ENCODE measurements at regions not wholly inside any gene's neighbourhood (a gene's known extent, or its start where the extent isn't known, plus 50 kb on each side); places are given as distances from the start of the nearest gene placed in this dataset.
A peak's percentile ranks its signal among the peaks of the same experiment; 100 is the strongest.

DNA sequence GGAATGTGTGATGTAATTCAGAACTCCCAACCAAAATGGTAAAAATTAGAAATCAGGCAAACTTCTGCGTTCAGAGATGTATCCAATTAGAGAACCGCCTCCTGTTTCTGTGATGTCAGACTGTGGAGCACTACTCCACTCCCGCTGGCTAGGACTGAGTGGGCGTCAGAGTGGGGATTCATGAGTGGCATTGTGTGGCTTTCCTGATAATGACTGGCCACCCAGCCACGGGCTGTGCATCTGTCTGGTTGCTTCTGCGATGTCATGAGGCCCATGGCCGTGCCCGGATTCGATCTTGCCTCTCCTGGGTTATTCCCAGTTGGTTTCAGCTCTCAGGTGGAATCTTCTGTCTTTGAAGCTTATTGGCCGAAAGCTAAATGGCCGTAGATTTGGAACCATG lies 87.1 kb upstream of the KCNA1 start:
- in situ Hi-C loops (cut with HindIII; ENCODE audit: low sequenced_read_pairs): no loop called here
- DNase-seq (ENCODE audit: low read depth): no peak
- no peak overlapping the region for H3K4me3 ChIP-seq (ENCODE audit: low read depth, low read length)
- TF ChIP-seq, protein P1, sequence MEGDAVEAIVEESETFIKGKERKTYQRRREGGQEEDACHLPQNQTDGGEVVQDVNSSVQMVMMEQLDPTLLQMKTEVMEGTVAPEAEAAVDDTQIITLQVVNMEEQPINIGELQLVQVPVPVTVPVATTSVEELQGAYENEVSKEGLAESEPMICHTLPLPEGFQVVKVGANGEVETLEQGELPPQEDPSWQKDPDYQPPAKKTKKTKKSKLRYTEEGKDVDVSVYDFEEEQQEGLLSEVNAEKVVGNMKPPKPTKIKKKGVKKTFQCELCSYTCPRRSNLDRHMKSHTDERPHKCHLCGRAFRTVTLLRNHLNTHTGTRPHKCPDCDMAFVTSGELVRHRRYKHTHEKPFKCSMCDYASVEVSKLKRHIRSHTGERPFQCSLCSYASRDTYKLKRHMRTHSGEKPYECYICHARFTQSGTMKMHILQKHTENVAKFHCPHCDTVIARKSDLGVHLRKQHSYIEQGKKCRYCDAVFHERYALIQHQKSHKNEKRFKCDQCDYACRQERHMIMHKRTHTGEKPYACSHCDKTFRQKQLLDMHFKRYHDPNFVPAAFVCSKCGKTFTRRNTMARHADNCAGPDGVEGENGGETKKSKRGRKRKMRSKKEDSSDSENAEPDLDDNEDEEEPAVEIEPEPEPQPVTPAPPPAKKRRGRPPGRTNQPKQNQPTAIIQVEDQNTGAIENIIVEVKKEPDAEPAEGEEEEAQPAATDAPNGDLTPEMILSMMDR (IDR thresholded peaks at IDR 0.05; ENCODE audit: low read depth, low read length, missing control alignments): no peak

DNA sequence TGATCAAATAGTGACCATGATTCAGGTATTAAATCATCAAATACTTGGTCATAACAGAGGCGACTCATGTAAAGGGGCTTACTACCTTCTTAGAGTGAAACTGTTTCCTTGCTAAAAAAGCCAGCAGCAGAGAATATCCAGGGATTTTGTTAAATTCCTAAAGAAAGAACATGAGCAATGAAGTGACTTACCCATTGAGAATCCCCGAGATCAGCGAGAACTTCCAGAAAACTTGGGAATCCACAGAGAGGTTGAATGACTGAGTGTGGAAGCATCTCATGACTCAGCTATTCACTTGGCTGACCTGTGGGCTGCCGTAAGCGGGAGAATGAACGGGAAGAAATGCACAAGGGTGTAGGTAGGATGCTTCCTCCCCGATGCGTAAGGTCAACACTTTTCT lies 85.3 kb upstream of the KCNA1 start:
- DNase-seq (ENCODE audit: low read depth): peak; percentile 45
- TF ChIP-seq, protein P1 (IDR thresholded peaks at IDR 0.05; ENCODE audit: low read depth, low read length, missing control alignments): no peak

DNA sequence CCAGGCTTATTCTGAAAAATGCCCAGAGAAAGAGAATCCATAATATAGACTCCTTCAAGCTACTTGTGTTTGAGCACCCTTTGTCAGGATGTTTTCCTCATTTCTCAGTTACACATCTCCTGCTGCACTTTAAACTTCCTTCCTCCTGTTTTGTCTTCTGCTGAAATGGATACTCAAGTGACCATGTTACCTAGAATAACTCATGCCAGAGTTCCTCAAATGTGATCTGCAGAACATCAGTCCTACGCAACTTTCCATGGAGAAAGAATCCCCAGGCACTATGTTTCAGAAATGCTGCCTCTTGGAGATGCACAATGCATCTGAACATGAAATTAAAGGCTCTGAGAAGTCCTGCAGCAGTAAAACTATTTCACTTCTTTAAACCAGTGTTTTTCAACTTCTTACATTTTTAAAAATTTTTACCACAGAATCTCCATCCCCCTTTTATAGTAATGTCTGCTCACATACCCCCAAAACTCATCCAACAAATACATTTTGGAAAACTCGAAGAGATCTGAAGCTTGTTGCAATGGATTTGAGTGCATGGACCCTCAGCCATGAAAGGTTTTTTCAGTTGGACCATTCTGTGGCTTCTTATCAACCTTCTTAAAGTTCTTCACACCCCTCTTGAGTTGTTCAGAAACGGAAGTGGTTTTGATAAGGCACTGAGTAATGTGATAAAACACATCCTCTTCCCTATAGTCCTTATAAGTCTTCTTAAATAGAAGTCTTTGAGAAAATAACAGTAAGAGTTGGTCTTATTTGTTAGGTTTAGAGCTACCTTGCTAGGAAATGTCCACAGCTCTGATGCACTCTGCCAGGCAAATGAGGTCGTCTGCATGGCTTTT lies 84.5 kb upstream of the KCNA1 start:
- in situ Hi-C loops (cut with HindIII; ENCODE audit: low sequenced_read_pairs): no loop called here
- no peak overlapping the region for H3K4me3 ChIP-seq (ENCODE audit: low read depth, low read length)
- TF ChIP-seq, protein P1 (IDR thresholded peaks at IDR 0.05; ENCODE audit: low read depth, low read length, missing control alignments): no peak
- no peak for DNase-seq (ENCODE audit: low read depth)

More for the DNA sequence above, 85.3 kb upstream of the KCNA1 start:
- in situ Hi-C loops (cut with HindIII; ENCODE audit: low sequenced_read_pairs): no loop called here
- no peak overlapping the region for H3K4me3 ChIP-seq (ENCODE audit: low read depth, low read length)

DNA sequence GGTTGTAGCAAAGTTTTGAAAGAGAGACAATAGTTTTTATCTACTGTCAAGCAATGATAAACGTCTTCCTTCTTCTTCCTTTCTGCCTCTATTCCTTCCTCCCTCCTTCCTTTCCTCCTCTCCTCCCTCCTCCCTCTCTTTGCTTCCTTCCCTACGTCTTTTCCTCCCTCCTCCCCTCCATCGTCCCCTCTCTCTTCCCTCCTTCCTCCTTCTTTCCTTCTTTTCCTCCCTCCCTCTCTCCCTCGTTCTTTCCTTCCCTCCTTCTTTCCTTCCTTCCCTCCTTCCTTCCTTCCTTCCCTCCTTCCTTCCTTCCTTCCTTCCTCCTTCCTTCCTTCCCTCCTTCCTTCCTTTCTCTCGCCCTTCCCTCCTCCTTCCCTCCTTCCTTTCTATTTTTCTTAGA lies 82.8 kb upstream of the KCNA1 start:
- TF ChIP-seq, protein P1 (IDR thresholded peaks at IDR 0.05; ENCODE audit: low read depth, low read length, missing control alignments): no peak
- no peak overlapping the region for H3K4me3 ChIP-seq (ENCODE audit: low read depth, low read length)
- in situ Hi-C loops (cut with HindIII; ENCODE audit: low sequenced_read_pairs): no loop called here
- DNase-seq (ENCODE audit: low read depth): no peak

DNA sequence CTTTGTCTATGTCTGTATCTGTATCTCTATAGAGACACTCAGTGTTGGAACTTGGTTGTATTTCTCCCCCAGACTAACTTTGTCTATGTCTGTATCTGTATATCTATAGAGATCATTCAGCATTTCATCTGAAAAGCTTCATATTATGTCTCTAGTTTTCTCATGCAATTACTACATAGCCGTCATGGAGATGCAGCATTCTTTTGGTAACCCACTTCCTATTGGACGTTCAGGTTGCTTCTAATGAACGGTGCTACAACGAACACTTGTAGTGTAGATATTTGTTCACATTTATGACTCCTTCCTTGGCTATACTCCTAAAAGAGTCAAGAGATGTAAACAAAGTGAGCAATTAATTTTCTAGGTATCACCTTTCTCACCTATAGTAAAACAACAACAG lies 81.5 kb upstream of the KCNA1 start:
- TF ChIP-seq, protein P1 (IDR thresholded peaks at IDR 0.05; ENCODE audit: low read depth, low read length, missing control alignments): no peak
- in situ Hi-C loops (cut with HindIII; ENCODE audit: low sequenced_read_pairs): no loop called here
- H3K4me3 ChIP-seq (ENCODE audit: low read depth, low read length): no peak overlapping the region
- DNase-seq (ENCODE audit: low read depth): no peak

DNA sequence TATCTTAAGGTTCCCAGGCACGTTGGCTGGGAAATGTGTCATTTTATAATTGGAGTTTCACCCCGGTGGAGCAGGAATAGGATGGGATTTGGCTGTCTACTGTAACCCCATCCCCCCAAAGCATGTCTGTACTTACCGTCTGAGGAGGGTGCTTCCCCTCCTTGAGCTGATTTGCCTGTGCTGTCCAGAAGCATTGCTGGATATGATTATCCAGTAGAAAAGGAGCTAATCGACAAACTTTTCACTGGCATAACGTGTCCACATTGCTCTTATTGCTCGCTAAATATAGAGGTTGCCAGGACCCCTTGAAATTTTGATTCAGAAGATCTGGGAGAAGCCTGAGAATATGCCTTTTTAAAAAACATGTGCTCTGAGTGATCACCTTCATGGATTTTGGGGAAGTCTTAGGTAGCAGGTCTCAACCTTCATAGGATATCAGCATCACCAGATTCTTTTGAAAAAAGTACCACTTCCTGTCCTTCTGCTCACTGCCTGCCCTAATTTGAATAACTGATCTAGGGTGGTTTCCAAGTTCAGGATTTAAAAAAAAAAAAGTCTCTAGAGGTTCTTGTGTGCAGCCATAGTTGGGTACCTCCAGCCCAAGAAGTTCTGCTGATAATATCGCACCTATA lies 80.4 kb upstream of the KCNA1 start:
- H3K4me3 ChIP-seq (ENCODE audit: low read depth, low read length): no peak overlapping the region
- in situ Hi-C loops (cut with HindIII; ENCODE audit: low sequenced_read_pairs): no loop called here
- TF ChIP-seq, protein P1 (IDR thresholded peaks at IDR 0.05; ENCODE audit: low read depth, low read length, missing control alignments): no peak
- DNase-seq (ENCODE audit: low read depth): no peak

All from astrocyte of the cerebellum (primary cell).